ENCODE measurements at regions not wholly inside any gene's neighbourhood (a gene's known extent, or its start where the extent isn't known, plus 50 kb on each side); places are given as distances from the start of the nearest gene placed in this dataset.

DNA sequence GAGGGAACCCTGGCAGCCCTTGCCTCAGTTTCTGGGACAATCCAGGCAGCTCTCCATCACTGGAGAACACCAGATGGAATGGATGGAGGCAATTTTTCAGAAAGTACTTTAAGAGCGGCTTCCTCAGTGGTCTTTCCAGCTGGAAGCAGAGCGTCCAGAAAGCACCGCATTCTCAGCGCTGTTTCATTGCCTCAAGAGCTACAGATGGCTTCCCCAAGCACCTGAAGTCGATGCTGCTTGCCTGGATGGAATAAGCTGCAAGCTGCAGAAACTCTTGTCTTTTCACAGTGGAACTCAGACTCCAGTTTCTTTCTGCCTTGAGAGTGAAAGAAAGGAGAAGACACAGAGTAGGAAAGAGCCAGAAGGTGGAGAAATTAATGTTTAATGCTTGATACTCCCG is 766.9 kb downstream of the TDRD15 start:
- Histone ChIP-seq H4K5ac (ENCODE audit: low read depth, low read length) (no peak overlapping the region), H3K4me3 (ENCODE audit: insufficient read depth, low read depth, low read length) (no peak overlapping the region), H2AK5ac (ENCODE audit: low read depth, low read length) (no peak overlapping the region), H3K9me3 (ENCODE audit: control insufficient read depth, insufficient read depth, low read length) (no peaks in the 10 kb centered on the region), H3K9ac (ENCODE audit: low read depth, low read length) (no peak overlapping the region), H2BK20ac (ENCODE audit: low read depth, low read length) (no peak overlapping the region), H3K36me3 (ENCODE audit: control insufficient read depth, insufficient read depth, low read length) (no peaks in the 10 kb centered on the region), H3K4ac (ENCODE audit: low read depth, low read length) (no peak overlapping the region), H3K27me3 (ENCODE audit: control insufficient read depth, insufficient read depth, low read length) (no peaks in the 10 kb centered on the region), H4K91ac (ENCODE audit: insufficient read depth, low read depth, low read length) (no peak overlapping the region), H3K23ac (ENCODE audit: low read depth, low read length) (no peak overlapping the region), H3K18ac (ENCODE audit: low read depth, low read length) (no peak overlapping the region), H4K20me1 (ENCODE audit: insufficient read depth, low read length) (no peaks in the 10 kb centered on the region), H2BK120ac (ENCODE audit: low read depth, low read length) (no peak overlapping the region), H3K9me1 (ENCODE audit: insufficient read depth, low read length) (no peaks in the 10 kb centered on the region), H3K27ac (ENCODE audit: insufficient read depth, low read length) (no peak overlapping the region), H3K79me1 (ENCODE audit: low read depth in 1 of 2, low read length in 2 of 2) (no peaks in the 10 kb centered on the region), H2AK9ac (replicated peaks; ENCODE audit: low read depth, low read length, poor library complexity) (no peak overlapping the region), H2AFZ (replicated peaks; ENCODE audit: low read length, poor library complexity) (no peak overlapping the region), H3K4me1 (ENCODE audit: control insufficient read depth, insufficient read depth, low read length) (peaks cover 3% of the 10 kb centered on the region; the same call in 1 of the 2 replicates), H3K56ac (ENCODE audit: extremely low read depth, insufficient read depth, low read length) (no peak overlapping the region), H4K8ac (ENCODE audit: low read depth in 2 of 2, low read length in 2 of 2) (no peak overlapping the region), H3K4me2 (ENCODE audit: low read depth, low read length) (no peak overlapping the region), H2BK5ac (ENCODE audit: low read depth, low read length, poor library complexity, severe bottlenecking) (no peak overlapping the region), H3K14ac (replicated peaks; ENCODE audit: low read depth, low read length) (no peak overlapping the region), H2BK15ac (ENCODE audit: low read depth, low read length) (no peak overlapping the region)
- CTCF ChIA-PET, result no interaction called here
- in situ Hi-C loops (cut with MboI; ENCODE audit: low sequenced_read_pairs), result no loop called here
- intact Hi-C loops (cut with micrococcal nuclease), result no loop called here
- dilution Hi-C loops (cut with HindIII; ENCODE audit: low sequenced_read_pairs, unreplicated experiment), result no loop called here
- TF ChIP-seq POLR2A (IDR thresholded peaks at IDR 0.05; ENCODE audit: low read depth, low read length) (no peak), NFE2L2 (IDR thresholded peaks at IDR 0.05; ENCODE audit: low read depth, low read length) (no peak)
- DNase-seq (no peak), ATAC-seq (ENCODE audit: low read depth) (no peak)
- POLR2A ChIA-PET (ENCODE audit: unreplicated experiment), result no interaction called here
- 100% methylated on average over 4 of the region's 6 CpGs; no CpG with 5 or more reads in 1 of the 2 experiments for WGBS, 2 experiments (ENCODE audit: extremely low coverage in 2 of 2, insufficient read length in 1 of 2)
- BruUV-seq (replicated peaks), result no TSS peak

Data from IMR-90 (cell line).